DND-41 (cell line): ENCODE measurements at regions not wholly inside any gene's neighbourhood (a gene's known extent, or its start where the extent isn't known, plus 50 kb on each side); places are given as distances from the start of the nearest gene placed in this dataset.

ENCODE experiments used
- ATAC-seq: fragments of 200-7000 bp; cut with Tn5 transposase; 3 replicates; pipeline ENCODE4 v1.9.1; 2021; ENCODE audit warnings: low read depth; ENCODE audit not compliant: insufficient read depth
- DNase-seq: peaks from one replicate; pipeline ENCODE4 v3.0.0-alpha.2; 2020
- H2AFZ ChIP-seq: 2 replicates; pipeline ENCODE4 v1.6.0; 2012; ENCODE audit warnings: low read depth, low read length
- H3K27ac ChIP-seq: 2 replicates; pipeline ENCODE4 v1.5.1; 2012; ENCODE audit warnings: low read length, inconsistent platforms
- H3K27me3 ChIP-seq: fragments of 200-600 bp; sonication (generic); 2 replicates; pipeline ENCODE4 v1.6.0; 2012; ENCODE audit warnings: low read length, mild to moderate bottlenecking, inconsistent platforms; ENCODE audit not compliant: insufficient read depth, poor library complexity
- H3K36me3 ChIP-seq: 2 replicates; pipeline ENCODE4 v1.5.1; 2012; ENCODE audit warnings: low read length, inconsistent platforms; ENCODE audit not compliant: insufficient read depth
- H3K4me1 ChIP-seq: 2 replicates; pipeline ENCODE4 v1.5.1; 2012; ENCODE audit warnings: mild to moderate bottlenecking, low read length; ENCODE audit not compliant: insufficient read depth
- H3K4me2 ChIP-seq: 2 replicates; pipeline ENCODE4 v1.6.0; 2012; ENCODE audit warnings: mild to moderate bottlenecking, moderate library complexity, low read length, inconsistent platforms; ENCODE audit not compliant: insufficient read depth
- H3K4me3 ChIP-seq, 2 experiments: fragments of 200-600 bp in 1 of 2; shearing (Covaris generic) in 1 of 2; 2 replicates each; pipeline ENCODE4 v1.5.1; 2012 to 2016; ENCODE audit warnings: inconsistent platforms in 2 of 2, low read length in 2 of 2, mild to moderate bottlenecking in 2 of 2, low read depth in 1 of 2, moderate library complexity in 1 of 2
- H3K79me2 ChIP-seq: 2 replicates; pipeline ENCODE4 v1.6.0; 2012; ENCODE audit warnings: low read length, inconsistent platforms; ENCODE audit not compliant: insufficient read depth
- H3K9ac ChIP-seq: 2 replicates; pipeline ENCODE4 v1.6.0; 2012; ENCODE audit warnings: low read depth, mild to moderate bottlenecking, inconsistent platforms, low read length, moderate library complexity
- H3K9me3 ChIP-seq: 2 replicates; pipeline ENCODE4 v1.5.1; 2012; ENCODE audit warnings: low read length, moderate library complexity, mild to moderate bottlenecking, inconsistent platforms; ENCODE audit not compliant: insufficient read depth, severe bottlenecking
- H4K20me1 ChIP-seq: 2 replicates; pipeline ENCODE4 v1.6.0; 2012; ENCODE audit warnings: low read length; ENCODE audit not compliant: insufficient read depth
- EZH2 ChIP-seq: IDR thresholded peaks from 3 replicates; pipeline ENCODE4 v1.6.1; 2012; ENCODE audit warnings: borderline replicate concordance, low read depth, mild to moderate bottlenecking, moderate library complexity, low read length, inconsistent platforms; ENCODE audit not compliant: severe bottlenecking
- TF ChIP-seq, protein P1 (sequence below): IDR thresholded peaks from 2 replicates; pipeline ENCODE4 v1.5.1; 2012; ENCODE audit warnings: borderline replicate concordance, low read length, moderate library complexity, mild to moderate bottlenecking; ENCODE audit not compliant: poor library complexity, severe bottlenecking; ENCODE audit errors: extremely low read depth

DNA sequence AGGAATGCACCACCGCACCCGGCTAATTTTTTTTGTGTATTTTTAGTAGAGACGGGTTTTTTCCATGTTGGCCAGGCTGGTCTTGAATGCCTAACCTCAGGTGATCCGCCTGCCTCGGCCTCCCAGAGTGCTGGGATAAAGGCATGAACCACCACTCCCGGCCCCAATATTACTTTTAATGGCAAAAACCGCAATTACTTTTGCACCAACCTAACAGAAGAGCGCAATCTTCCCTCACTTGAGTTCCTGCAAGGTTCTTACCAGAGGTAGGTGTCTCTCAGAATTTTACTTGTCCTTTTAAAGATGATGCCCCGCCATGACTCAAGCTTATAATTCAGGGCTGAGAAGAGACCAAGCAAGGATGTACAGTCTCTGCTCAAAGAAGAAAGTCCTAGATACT, 1774.1 kb upstream of the PCDH20 start:
- no peaks in the 10 kb centered on the region for H3K36me3 ChIP-seq
- no peak for ATAC-seq

DNA sequence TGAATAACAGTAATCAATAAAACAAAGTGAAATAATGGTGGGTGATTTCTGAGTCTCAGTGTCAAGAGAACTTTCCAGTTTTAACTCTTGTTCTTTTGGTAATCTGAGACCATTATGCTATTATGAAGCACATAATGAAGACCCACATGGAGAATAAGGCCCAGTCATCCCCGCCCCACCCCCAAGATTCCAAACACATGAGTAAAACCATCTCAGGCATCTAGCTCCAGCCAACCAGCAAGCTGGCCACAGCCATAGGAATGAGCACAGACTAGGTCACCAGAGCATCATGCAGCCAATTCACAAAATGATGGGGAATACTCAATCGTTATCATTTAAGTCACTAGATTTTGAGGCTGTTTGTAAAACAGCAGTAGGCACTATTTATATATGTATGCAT, 1769.0 kb upstream of the PCDH20 start:
- no peak overlapping the region for H3K27ac ChIP-seq
- ATAC-seq (no peak), DNase-seq (no peak)
- H3K4me3 ChIP-seq, result no peak overlapping the region
- H3K27me3 ChIP-seq, result no peaks in the 10 kb centered on the region
- H3K36me3 ChIP-seq, result no peaks in the 10 kb centered on the region
- H3K79me2 ChIP-seq, result no peaks in the 10 kb centered on the region
- H3K4me1 ChIP-seq, result no peaks in the 10 kb centered on the region
- no peak for TF ChIP-seq EZH2
- TF ChIP-seq, protein P1, sequence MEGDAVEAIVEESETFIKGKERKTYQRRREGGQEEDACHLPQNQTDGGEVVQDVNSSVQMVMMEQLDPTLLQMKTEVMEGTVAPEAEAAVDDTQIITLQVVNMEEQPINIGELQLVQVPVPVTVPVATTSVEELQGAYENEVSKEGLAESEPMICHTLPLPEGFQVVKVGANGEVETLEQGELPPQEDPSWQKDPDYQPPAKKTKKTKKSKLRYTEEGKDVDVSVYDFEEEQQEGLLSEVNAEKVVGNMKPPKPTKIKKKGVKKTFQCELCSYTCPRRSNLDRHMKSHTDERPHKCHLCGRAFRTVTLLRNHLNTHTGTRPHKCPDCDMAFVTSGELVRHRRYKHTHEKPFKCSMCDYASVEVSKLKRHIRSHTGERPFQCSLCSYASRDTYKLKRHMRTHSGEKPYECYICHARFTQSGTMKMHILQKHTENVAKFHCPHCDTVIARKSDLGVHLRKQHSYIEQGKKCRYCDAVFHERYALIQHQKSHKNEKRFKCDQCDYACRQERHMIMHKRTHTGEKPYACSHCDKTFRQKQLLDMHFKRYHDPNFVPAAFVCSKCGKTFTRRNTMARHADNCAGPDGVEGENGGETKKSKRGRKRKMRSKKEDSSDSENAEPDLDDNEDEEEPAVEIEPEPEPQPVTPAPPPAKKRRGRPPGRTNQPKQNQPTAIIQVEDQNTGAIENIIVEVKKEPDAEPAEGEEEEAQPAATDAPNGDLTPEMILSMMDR, result no peak
- H2AFZ ChIP-seq, result no peak overlapping the region
- H3K9me3 ChIP-seq, result no peaks in the 10 kb centered on the region
- no peaks in the 10 kb centered on the region for H4K20me1 ChIP-seq
- H3K4me2 ChIP-seq, result no peak overlapping the region
- H3K9ac ChIP-seq, result no peak overlapping the region

More for the DNA sequence above, 1774.1 kb upstream of the PCDH20 start:
- Histone ChIP-seq H4K20me1 (no peaks in the 10 kb centered on the region), H2AFZ (no peak overlapping the region), H3K4me2 (no peak overlapping the region), H3K79me2 (no peaks in the 10 kb centered on the region), H3K4me1 (no peaks in the 10 kb centered on the region), H3K9ac (no peak overlapping the region), H3K27ac (no peak overlapping the region), H3K27me3 (no peaks in the 10 kb centered on the region), H3K9me3 (no peaks in the 10 kb centered on the region), H3K4me3 (no peak overlapping the region)
- DNase-seq, result no peak
- TF ChIP-seq, protein P1, result no peak
- no peak for TF ChIP-seq EZH2

DNA sequence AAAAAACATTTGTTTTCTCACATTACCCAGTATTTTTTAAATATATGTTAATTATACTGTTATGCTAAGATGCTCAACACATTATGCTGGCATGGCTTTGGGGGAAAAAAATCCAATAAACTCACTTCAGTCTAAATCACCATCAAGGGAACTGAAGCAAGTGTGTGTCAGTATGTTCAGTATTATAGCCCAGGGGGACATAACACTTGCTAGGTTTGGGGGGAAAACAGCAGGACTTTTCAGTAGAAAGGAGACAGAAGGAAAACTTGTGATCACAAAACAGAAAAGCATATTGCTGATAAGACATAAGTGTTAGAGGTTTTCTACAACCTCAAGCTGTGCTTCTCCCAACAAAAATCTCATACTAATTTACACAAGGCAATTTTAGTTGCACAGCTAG, 1759.9 kb upstream of the PCDH20 start:
- H3K9me3 ChIP-seq, result no peaks in the 10 kb centered on the region
- no peak for ATAC-seq
- H3K36me3 ChIP-seq, result no peaks in the 10 kb centered on the region
- no peaks in the 10 kb centered on the region for H3K27me3 ChIP-seq
- no peaks in the 10 kb centered on the region for H4K20me1 ChIP-seq
- H3K79me2 ChIP-seq, result no peaks in the 10 kb centered on the region
- no peak overlapping the region for H3K27ac ChIP-seq
- no peak overlapping the region for H3K4me2 ChIP-seq
- DNase-seq, result no peak
- H3K4me1 ChIP-seq, result no peaks in the 10 kb centered on the region
- H3K4me3 ChIP-seq, result no peak overlapping the region
- no peak overlapping the region for H3K9ac ChIP-seq
- TF ChIP-seq, protein P1, result no peak
- no peak for TF ChIP-seq EZH2
- no peak overlapping the region for H2AFZ ChIP-seq

DNA sequence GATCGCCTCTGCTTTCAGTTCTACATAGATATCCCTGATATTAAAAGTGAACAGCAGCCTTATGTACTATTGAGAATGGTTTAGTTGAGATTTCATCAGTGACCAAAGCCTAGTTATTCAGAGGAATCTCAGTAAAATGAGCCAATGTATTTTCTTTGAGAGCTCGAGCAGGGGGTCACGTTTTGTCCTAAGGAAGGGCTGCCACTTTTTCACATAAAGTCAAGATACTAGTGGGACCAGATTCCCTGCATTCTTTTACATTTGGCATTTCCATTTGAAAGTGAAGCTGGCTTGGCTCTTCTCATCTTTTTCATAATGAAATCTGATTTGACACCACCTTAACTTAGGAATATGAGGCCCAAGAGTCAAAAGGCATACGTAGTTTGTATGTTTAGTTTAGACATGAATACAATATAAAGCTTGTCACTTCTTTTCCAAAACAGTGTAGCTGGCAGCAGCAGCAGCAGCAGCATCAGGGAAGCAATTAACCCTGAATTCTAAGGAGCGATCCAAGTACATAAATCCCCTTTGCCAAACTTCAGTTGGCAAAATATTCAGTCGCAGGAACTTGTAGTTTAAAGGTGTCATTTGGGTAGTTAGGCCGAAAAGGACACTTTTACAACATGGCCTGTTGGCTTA, 1752.2 kb upstream of the PCDH20 start:
- 0 out of 2 replicates have a peak overlapping the region, but pooled peaks have one; percentile 36 for H2AFZ ChIP-seq
- H3K27me3 ChIP-seq, result no peaks in the 10 kb centered on the region
- TF ChIP-seq, protein P1, result no peak
- TF ChIP-seq EZH2, result no peak
- H3K4me1 ChIP-seq, result no peaks in the 10 kb centered on the region
- no peaks in the 10 kb centered on the region for H3K79me2 ChIP-seq
- no peak overlapping the region for H3K27ac ChIP-seq
- H3K4me3 ChIP-seq, result no peak overlapping the region
- H3K9me3 ChIP-seq, result no peaks in the 10 kb centered on the region
- H3K36me3 ChIP-seq, result no peaks in the 10 kb centered on the region
- no peak overlapping the region for H3K4me2 ChIP-seq
- ATAC-seq (no peak), DNase-seq (no peak)
- H4K20me1 ChIP-seq, result no peaks in the 10 kb centered on the region
- no peak overlapping the region for H3K9ac ChIP-seq
